ENCODE measurements at regions not wholly inside any gene's neighbourhood (a gene's known extent, or its start where the extent isn't known, plus 50 kb on each side); places are given as distances from the start of the nearest gene placed in this dataset.

DNA sequence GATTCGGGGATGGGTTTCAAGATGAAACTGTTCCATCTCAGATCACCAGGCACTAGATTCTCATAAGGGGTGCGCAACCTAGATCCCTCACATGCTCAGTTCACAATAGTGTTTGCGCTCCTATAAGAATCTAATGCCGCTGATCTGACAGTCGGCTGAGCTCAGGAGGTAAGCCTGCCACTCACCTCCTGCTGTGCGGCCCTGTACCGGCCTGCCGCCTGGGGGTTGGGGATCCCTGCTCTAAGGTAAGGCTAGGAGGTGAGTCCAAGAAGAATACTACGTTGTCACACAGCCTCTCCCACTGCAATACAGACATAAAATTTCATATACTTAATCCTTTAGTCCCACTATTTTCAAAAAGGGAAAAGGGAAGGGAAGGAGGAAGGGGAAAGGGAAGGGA lies 213.4 kb upstream of the HCCS start:
- Histone ChIP-seq H3K4me3 (no peak overlapping the region), H3K4me1 (ENCODE audit: control insufficient read depth in 5 of 5, insufficient read depth in 5 of 5, low read length in 5 of 5) (no peaks in the 10 kb centered on the region), H3K9ac (ENCODE audit: insufficient read depth in 1 of 2, low read length in 2 of 2) (no peak overlapping the region), H3K27ac (ENCODE audit: low read depth in 1 of 2, low read length in 1 of 2) (no peak overlapping the region), H3K27me3 (ENCODE audit: control insufficient read depth in 3 of 3, insufficient read depth in 3 of 3, low read length in 2 of 3) (peaks cover 0 to 4% (median 2%) of the 10 kb centered on the region in 3 donors), H3K36me3 (ENCODE audit: control insufficient read depth in 4 of 4, insufficient read depth in 4 of 4, low read length in 4 of 4) (no peaks in the 10 kb centered on the region), H3K9me3 (ENCODE audit: control insufficient read depth in 4 of 4, insufficient read depth in 3 of 4, low read length in 3 of 4) (peaks cover 0 to 2% (median 0%) of the 10 kb centered on the region in 4 donors)
- WGBS, 2 donors, result 78 to 91% methylated on average over 9 of the region's 9 CpGs
- ATAC-seq (ENCODE audit: insufficient read depth, low FRiP score) (no peak), DNase-seq (no peak)
- TF ChIP-seq, protein P1, sequence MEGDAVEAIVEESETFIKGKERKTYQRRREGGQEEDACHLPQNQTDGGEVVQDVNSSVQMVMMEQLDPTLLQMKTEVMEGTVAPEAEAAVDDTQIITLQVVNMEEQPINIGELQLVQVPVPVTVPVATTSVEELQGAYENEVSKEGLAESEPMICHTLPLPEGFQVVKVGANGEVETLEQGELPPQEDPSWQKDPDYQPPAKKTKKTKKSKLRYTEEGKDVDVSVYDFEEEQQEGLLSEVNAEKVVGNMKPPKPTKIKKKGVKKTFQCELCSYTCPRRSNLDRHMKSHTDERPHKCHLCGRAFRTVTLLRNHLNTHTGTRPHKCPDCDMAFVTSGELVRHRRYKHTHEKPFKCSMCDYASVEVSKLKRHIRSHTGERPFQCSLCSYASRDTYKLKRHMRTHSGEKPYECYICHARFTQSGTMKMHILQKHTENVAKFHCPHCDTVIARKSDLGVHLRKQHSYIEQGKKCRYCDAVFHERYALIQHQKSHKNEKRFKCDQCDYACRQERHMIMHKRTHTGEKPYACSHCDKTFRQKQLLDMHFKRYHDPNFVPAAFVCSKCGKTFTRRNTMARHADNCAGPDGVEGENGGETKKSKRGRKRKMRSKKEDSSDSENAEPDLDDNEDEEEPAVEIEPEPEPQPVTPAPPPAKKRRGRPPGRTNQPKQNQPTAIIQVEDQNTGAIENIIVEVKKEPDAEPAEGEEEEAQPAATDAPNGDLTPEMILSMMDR (IDR thresholded peaks at IDR 0.05; ENCODE audit: control extremely low read depth, extremely low read depth), result no peak

DNA sequence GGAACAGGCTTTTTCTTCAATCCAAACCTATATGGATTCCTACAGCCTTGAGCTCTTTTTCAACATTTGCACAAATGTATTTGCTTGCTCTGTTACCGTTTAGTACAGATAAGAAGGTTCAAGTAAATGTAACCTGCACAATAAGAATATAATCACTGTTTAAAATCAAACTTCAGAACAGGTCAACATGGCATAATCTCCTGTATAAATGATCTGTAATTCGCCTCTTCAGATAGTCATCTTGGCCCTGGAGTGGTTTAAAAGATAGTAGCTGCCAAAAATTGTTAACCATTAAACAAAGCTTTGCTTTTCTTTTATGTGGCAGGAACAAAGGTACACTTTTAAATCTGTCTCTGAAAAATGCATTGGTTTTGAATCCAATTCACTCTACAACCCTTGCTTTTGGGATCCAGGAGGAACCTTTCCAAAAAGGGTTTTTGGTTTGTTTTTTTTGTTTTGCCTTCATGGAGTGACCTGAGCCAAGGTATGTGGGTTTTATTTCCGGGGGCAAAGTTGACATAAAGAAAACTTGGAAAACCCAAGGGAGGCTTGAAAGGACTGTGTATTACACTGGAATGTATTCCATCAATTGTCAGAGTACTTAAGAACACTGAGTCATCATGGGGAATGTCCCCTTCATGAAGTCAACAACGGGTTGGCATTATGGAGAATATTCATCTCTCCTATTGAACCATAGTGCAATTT lies 210.4 kb upstream of the HCCS start:
- peaks cover 0 to 2% (median 0%) of the 10 kb centered on the region in 4 donors for H3K9me3 ChIP-seq (ENCODE audit: control insufficient read depth in 4 of 4, insufficient read depth in 3 of 4, low read length in 3 of 4)
- peak in 1 of 3 donors; percentile 38 for DNase-seq
- 33 to 74% methylated on average over 4 of the region's 4 CpGs for WGBS, 2 donors
- H3K4me3 ChIP-seq, result no peak overlapping the region
- no peaks in the 10 kb centered on the region for H3K36me3 ChIP-seq (ENCODE audit: control insufficient read depth in 4 of 4, insufficient read depth in 4 of 4, low read length in 4 of 4)
- no peaks in the 10 kb centered on the region for H3K4me1 ChIP-seq (ENCODE audit: control insufficient read depth in 5 of 5, insufficient read depth in 5 of 5, low read length in 5 of 5)
- no peak overlapping the region for H3K27ac ChIP-seq (ENCODE audit: low read depth in 1 of 2, low read length in 1 of 2)
- TF ChIP-seq, protein P1 (IDR thresholded peaks at IDR 0.05; ENCODE audit: control extremely low read depth, extremely low read depth), result no peak
- H3K27me3 ChIP-seq (ENCODE audit: control insufficient read depth in 3 of 3, insufficient read depth in 3 of 3, low read length in 2 of 3), result peaks cover 0 to 11% (median under 1%) of the 10 kb centered on the region in 3 donors
- peak; percentile 13 for ATAC-seq (ENCODE audit: insufficient read depth, low FRiP score)
- no peak overlapping the region for H3K9ac ChIP-seq (ENCODE audit: insufficient read depth in 1 of 2, low read length in 2 of 2)

DNA sequence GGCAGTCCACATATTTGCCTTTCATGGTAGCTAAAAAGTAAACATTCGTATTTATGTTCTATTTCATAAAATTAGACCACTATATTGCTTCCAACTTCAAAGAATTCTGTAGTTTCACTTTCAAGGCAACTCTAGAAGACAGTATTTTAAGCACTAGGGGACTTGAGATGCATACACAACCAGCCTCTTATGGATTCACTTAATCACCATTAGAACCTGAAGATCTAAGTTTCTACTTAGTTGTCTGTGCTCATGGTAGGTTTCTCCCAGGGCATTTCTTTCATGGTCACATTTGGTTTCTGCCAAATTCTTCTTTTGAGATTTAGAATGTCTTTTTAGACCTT lies 209.9 kb upstream of the HCCS start:
- H3K4me3 ChIP-seq, result no peak overlapping the region
- no peaks in the 10 kb centered on the region for H3K4me1 ChIP-seq (ENCODE audit: control insufficient read depth in 5 of 5, insufficient read depth in 5 of 5, low read length in 5 of 5)
- peaks cover 0 to 11% (median 0%) of the 10 kb centered on the region in 3 donors for H3K27me3 ChIP-seq (ENCODE audit: control insufficient read depth in 3 of 3, insufficient read depth in 3 of 3, low read length in 2 of 3)
- ATAC-seq (ENCODE audit: insufficient read depth, low FRiP score) (no peak), DNase-seq (no peak)
- no peak overlapping the region for H3K9ac ChIP-seq (ENCODE audit: insufficient read depth in 1 of 2, low read length in 2 of 2)
- TF ChIP-seq, protein P1 (IDR thresholded peaks at IDR 0.05; ENCODE audit: control extremely low read depth, extremely low read depth), result no peak
- no peaks in the 10 kb centered on the region for H3K36me3 ChIP-seq (ENCODE audit: control insufficient read depth in 4 of 4, insufficient read depth in 4 of 4, low read length in 4 of 4)
- peaks cover 0 to 2% (median 0%) of the 10 kb centered on the region in 4 donors for H3K9me3 ChIP-seq (ENCODE audit: control insufficient read depth in 4 of 4, insufficient read depth in 3 of 4, low read length in 3 of 4)
- no peak overlapping the region for H3K27ac ChIP-seq (ENCODE audit: low read depth in 1 of 2, low read length in 1 of 2)
- 46 to 75% methylated on average over 1 of the region's 1 CpG for WGBS, 2 donors

DNA sequence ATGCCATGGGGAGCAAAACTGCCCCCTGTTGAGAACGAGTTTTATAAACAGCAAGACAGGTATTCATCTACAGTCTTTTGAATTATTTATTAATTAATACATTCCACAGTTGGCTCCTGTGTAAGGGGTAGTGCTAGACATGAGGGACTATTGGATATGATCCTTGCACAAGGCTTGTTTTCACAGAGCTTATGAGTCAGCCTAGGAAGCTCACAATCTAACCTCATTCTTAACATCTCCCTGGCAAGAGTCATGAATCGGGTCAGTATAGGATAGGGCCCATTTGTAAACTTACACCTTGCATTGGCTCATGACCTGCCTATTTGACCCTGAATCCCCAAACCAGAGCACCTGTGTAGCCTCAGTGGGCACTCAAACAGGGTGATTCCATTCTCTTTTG lies 209.1 kb upstream of the HCCS start:
- no peaks in the 10 kb centered on the region for H3K36me3 ChIP-seq (ENCODE audit: control insufficient read depth in 4 of 4, insufficient read depth in 4 of 4, low read length in 4 of 4)
- WGBS, 2 donors, result 67 to 96% methylated on average over 2 of the region's 2 CpGs
- H3K9me3 ChIP-seq (ENCODE audit: control insufficient read depth in 4 of 4, insufficient read depth in 3 of 4, low read length in 3 of 4), result peaks cover 0 to 2% (median 0%) of the 10 kb centered on the region in 4 donors
- peak; percentile 31 for ATAC-seq (ENCODE audit: insufficient read depth, low FRiP score)
- no peaks in the 10 kb centered on the region for H3K4me1 ChIP-seq (ENCODE audit: control insufficient read depth in 5 of 5, insufficient read depth in 5 of 5, low read length in 5 of 5)
- TF ChIP-seq, protein P1 (IDR thresholded peaks at IDR 0.05; ENCODE audit: control extremely low read depth, extremely low read depth), result no peak
- H3K27ac ChIP-seq (ENCODE audit: low read depth in 1 of 2, low read length in 1 of 2), result no peak overlapping the region
- no peak overlapping the region for H3K4me3 ChIP-seq
- H3K27me3 ChIP-seq (ENCODE audit: control insufficient read depth in 3 of 3, insufficient read depth in 3 of 3, low read length in 2 of 3), result peaks cover 0 to 11% (median 0%) of the 10 kb centered on the region in 3 donors
- no peak for DNase-seq
- H3K9ac ChIP-seq (ENCODE audit: insufficient read depth in 1 of 2, low read length in 2 of 2), result no peak overlapping the region

Measured in lung (tissue), 11 donors.